B cell (primary cell): ENCODE measurements at regions not wholly inside any gene's neighbourhood (a gene's known extent, or its start where the extent isn't known, plus 50 kb on each side); places are given as distances from the start of the nearest gene placed in this dataset.

Source experiments
- CTCF ChIP-seq: fragments of 200-600 bp; IDR thresholded peaks from one replicate; pipeline ENCODE4 v1.8.0; 2022; ENCODE audit warnings: antibody characterized with exemption, mild to moderate bottlenecking
- EZH2 ChIP-seq: IDR thresholded peaks from 2 replicates; pipeline ENCODE4 v1.6.1; 2012; ENCODE audit warnings: borderline replicate concordance, low read depth, mild to moderate bottlenecking, moderate library complexity, low read length; ENCODE audit not compliant: insufficient read depth, poor library complexity, severe bottlenecking

DNA sequence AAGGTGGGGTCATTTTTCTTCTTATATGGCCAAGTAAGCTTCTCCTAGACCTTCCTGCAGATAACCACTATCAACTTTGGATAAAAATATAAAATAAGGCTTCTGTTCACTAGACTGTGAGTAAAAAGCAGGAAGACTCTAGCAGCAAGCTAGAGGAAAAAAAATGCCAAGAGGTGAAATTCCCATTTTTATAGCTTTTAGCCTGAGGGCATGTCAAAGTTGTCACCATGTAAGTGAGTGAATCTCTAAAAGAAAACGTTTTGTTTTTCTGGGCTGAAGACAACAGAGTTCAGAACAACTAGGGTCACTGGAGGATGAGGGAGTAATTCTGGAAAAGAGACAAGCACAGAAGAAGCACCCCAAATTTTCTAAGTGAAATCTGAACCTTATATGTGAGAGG, 143.9 kb upstream of the DIO3 start:
- TF ChIP-seq CTCF, result no peak
- TF ChIP-seq EZH2, result no peak
